ENCODE measurements at regions not wholly inside any gene's neighbourhood (a gene's known extent, or its start where the extent isn't known, plus 50 kb on each side); places are given as distances from the start of the nearest gene placed in this dataset.
A peak's percentile ranks its signal among the peaks of the same experiment; 100 is the strongest.

- DNase-seq: no peak
These were observed 52.4 kb upstream of the WDR26 start for GRCh38 chr1:224486801-224487583.

GRCh38 chr1:224488806-224489499 is 54.4 kb upstream of the WDR26 start:
- no peak for DNase-seq

GRCh38 chr1:224489534-224490365 is 55.2 kb upstream of the WDR26 start:
- no peak for DNase-seq

GRCh38 chr1:224490549-224491537 is 56.2 kb upstream of the WDR26 start:
- DNase-seq: no peak

- no peak for DNase-seq
These were observed 57.4 kb upstream of the WDR26 start for GRCh38 chr1:224492015-224492414.

GRCh38 chr1:224492632-224493031 is 58.0 kb upstream of the WDR26 start:
- DNase-seq: no peak

- DNase-seq: no peak
These were observed 58.7 kb upstream of the WDR26 start for GRCh38 chr1:224493269-224493668.

GRCh38 chr1:224494343-224494742 is 59.7 kb upstream of the WDR26 start:
- no peak for DNase-seq

GRCh38 chr1:224495866-224496265 is 61.3 kb upstream of the WDR26 start:
- no peak for DNase-seq

GRCh38 chr1:224496826-224497225 is 62.2 kb upstream of the WDR26 start:
- DNase-seq: no peak

GRCh38 chr1:224497714-224498573 is 63.3 kb upstream of the WDR26 start:
- DNase-seq: peak; percentile 64

GRCh38 chr1:224498574-224499170 is 64.1 kb upstream of the WDR26 start:
- DNase-seq: peak; percentile 9

- DNase-seq: no peak
These were observed 64.6 kb upstream of the WDR26 start for GRCh38 chr1:224499204-224499603.

GRCh38 chr1:224500796-224501195 is 66.2 kb upstream of the WDR26 start:
- no peak for DNase-seq

- DNase-seq: no peak
These were observed 67.2 kb upstream of the WDR26 start for GRCh38 chr1:224501836-224502235.

- DNase-seq: no peak
These were observed 68.0 kb upstream of the WDR26 start for GRCh38 chr1:224502459-224503160.

GRCh38 chr1:224503161-224504118 is 68.8 kb upstream of the WDR26 start:
- no peak for DNase-seq

GRCh38 chr1:224504297-224505041 is 69.9 kb upstream of the WDR26 start:
- DNase-seq: no peak

All from stimulated activated CD4-positive, alpha-beta T cell treated with anti-CD3 and anti-CD28 coated beads, Interleukin-4, amount 100 ng/mL, for 1 hour (primary cell).